ENCODE measurements at regions not wholly inside any gene's neighbourhood (a gene's known extent, or its start where the extent isn't known, plus 50 kb on each side); places are given as distances from the start of the nearest gene placed in this dataset.

DNA sequence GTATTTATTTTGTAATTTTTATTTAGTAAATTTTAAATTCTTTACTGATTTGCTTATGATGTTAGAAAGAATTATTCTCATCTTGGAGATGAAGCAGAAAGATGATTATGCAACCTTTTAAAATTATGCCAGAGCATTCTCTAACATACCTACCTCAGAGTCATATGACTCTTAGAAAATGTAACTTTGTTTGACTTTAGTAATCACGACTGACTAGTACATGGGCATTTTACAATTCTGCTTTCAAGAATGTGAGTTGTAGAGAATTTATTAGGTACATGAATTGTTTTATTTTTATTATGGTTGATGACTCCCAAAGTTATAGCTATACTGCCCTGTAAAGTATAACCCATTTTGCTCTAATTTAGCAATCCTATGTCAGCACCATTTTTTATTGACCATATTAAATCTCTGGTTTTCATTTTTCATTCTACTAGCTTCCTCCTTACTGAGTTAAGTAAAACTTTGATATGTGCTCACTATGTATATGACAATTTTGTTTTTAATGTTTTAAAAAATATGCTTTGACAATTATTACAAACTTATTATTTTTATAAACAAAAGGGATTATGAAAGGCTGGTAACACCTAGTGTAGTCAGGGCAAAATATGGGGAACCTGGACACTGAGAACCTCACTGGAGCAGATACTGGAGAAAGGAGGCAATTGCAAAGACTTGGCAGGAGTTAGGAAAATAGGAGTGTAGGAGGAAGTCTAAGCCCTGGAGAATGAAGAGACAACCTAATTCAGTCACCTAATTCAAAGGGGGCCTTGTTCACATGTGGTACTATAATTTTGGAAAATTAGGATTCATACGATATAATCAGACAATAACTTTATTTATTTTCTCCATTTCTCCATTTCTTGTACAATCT is 249.7 kb upstream of the DAB2 start:
- Histone ChIP-seq H3K4me3 (no peak overlapping the region), H3K27me3 (no peaks in the 10 kb centered on the region), H3K36me3 (no peaks in the 10 kb centered on the region), H3K4me1 (peaks cover 8% of the 10 kb centered on the region), H3K9me3 (no peaks in the 10 kb centered on the region), H3K27ac (no peak overlapping the region)
- WGBS: 66% methylated on average over 2 of the region's 2 CpGs
- TF ChIP-seq EP300 (IDR thresholded peaks at IDR 0.05): no peak
- TF ChIP-seq POLR2A (IDR thresholded peaks at IDR 0.05): no peak
- no peak for TF ChIP-seq POLR2AphosphoS5 (IDR thresholded peaks at IDR 0.05)
- no peak for TF ChIP-seq CTCF (IDR thresholded peaks at IDR 0.05)
- no peak for DNase-seq (ENCODE audit: low spot score in 2 of 2)

GRCh38 chr5:39671561-39671961 is 246.8 kb upstream of the DAB2 start:
- Histone ChIP-seq H3K4me3 (no peak overlapping the region), H3K27me3 (no peaks in the 10 kb centered on the region), H3K36me3 (no peaks in the 10 kb centered on the region), H3K9me3 (no peaks in the 10 kb centered on the region), H3K27ac (no peak overlapping the region), H3K4me1 (no peaks in the 10 kb centered on the region)
- DNase-seq (ENCODE audit: low spot score in 2 of 2): no peak
- no peak for TF ChIP-seq POLR2AphosphoS5 (IDR thresholded peaks at IDR 0.05)
- TF ChIP-seq EP300 (IDR thresholded peaks at IDR 0.05): no peak
- no peak for TF ChIP-seq POLR2A (IDR thresholded peaks at IDR 0.05)
- TF ChIP-seq CTCF (IDR thresholded peaks at IDR 0.05): no peak
- WGBS: 50% methylated on average over 1 of the region's 1 CpG

DNA sequence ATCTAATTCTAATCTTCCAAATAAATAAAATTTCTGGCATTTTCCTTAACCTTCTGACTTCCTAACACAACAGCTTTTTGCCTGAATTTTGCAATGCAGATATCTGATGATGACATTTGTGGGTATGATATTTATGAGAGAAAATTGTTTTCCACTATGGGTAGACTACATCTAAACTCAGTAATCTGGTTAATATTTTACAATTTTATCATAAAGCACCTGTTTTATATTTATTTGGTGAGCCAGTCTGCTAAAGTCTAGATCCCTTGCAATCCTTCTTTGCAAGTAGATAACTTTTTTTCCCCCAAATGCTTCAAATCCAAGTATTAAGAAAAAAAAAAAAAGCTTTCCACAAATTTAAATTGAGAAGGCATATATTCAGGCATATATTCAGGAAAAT is 246.2 kb upstream of the DAB2 start:
- Histone ChIP-seq H3K36me3 (no peaks in the 10 kb centered on the region), H3K4me3 (no peak overlapping the region), H3K9me3 (no peaks in the 10 kb centered on the region), H3K27ac (no peak overlapping the region), H3K4me1 (no peaks in the 10 kb centered on the region), H3K27me3 (no peaks in the 10 kb centered on the region)
- DNase-seq (ENCODE audit: low spot score in 2 of 2): no peak
- TF ChIP-seq EP300 (IDR thresholded peaks at IDR 0.05): no peak

DNA sequence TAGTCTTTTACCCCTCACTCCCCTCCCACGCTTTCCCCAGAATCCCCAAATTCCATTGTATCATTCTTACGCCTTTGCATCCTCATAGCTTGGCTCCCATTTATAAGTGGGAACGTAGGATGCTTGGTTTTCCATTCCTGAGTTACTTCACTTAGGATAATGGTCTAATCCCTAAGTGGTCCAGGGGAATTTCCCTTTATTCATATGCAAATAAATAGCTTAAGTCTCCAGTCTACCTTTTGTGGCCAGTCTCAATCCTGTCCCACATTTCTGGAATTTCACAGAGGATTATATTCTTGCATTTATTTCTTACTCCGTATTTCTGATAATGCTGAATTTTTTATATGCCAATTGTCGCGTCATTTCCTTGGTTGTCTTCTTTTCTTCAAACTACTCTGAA is 245.6 kb upstream of the DAB2 start:
- Histone ChIP-seq H3K4me1 (no peaks in the 10 kb centered on the region), H3K4me3 (no peak overlapping the region), H3K9me3 (no peaks in the 10 kb centered on the region), H3K27ac (no peak overlapping the region), H3K27me3 (no peaks in the 10 kb centered on the region), H3K36me3 (no peaks in the 10 kb centered on the region)
- DNase-seq (ENCODE audit: low spot score in 2 of 2): no peak
- TF ChIP-seq CTCF (IDR thresholded peaks at IDR 0.05) (no peak), POLR2A (IDR thresholded peaks at IDR 0.05) (no peak)
- WGBS: 89% methylated on average over 6 of the region's 6 CpGs

DNA sequence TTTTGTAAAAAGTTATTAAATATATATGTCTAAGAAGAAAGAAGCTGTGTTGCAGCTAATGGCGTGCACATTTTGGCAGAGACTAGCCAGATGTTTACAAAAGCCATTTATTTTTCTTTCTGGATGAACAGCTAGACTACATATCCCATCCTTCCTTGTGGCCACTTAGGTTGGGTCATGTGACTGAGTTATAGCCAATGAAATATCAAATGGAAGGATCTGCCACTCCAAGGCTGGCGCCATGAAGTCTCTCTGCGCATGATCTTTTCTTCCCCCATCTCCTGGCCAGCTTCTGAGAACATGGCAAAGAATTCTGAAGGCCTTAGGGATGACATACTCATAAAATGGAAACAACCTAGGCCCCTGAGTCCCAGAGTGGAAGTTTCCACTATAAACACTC is 244.2 kb upstream of the DAB2 start:
- TF ChIP-seq POLR2AphosphoS5 (IDR thresholded peaks at IDR 0.05): no peak
- no peak for TF ChIP-seq CTCF (IDR thresholded peaks at IDR 0.05)
- TF ChIP-seq EP300 (IDR thresholded peaks at IDR 0.05): no peak
- TF ChIP-seq POLR2A (IDR thresholded peaks at IDR 0.05): no peak
- no peaks in the 10 kb centered on the region for H3K4me1 ChIP-seq
- no peak for DNase-seq (ENCODE audit: low spot score in 2 of 2)
- no peaks in the 10 kb centered on the region for H3K9me3 ChIP-seq
- no peak overlapping the region for H3K27ac ChIP-seq
- H3K4me3 ChIP-seq: no peak overlapping the region
- no peaks in the 10 kb centered on the region for H3K36me3 ChIP-seq
- H3K27me3 ChIP-seq: no peaks in the 10 kb centered on the region
- 96% methylated on average over 3 of the region's 3 CpGs for WGBS

GRCh38 chr5:39665328-39665727 is 240.5 kb upstream of the DAB2 start:
- Histone ChIP-seq H3K27me3 (no peaks in the 10 kb centered on the region), H3K4me1 (no peaks in the 10 kb centered on the region), H3K36me3 (no peaks in the 10 kb centered on the region), H3K27ac (no peak overlapping the region), H3K9me3 (no peaks in the 10 kb centered on the region), H3K4me3 (no peak overlapping the region)
- DNase-seq (ENCODE audit: low spot score in 2 of 2): no peak
- WGBS: 96% methylated on average over 23 of the region's 23 CpGs
- TF ChIP-seq CTCF (IDR thresholded peaks at IDR 0.05) (no peak), POLR2AphosphoS5 (IDR thresholded peaks at IDR 0.05) (no peak), POLR2A (IDR thresholded peaks at IDR 0.05) (no peak), EP300 (IDR thresholded peaks at IDR 0.05) (no peak)
